Calu3 (cell line): ENCODE measurements at regions not wholly inside any gene's neighbourhood (a gene's known extent, or its start where the extent isn't known, plus 50 kb on each side); places are given as distances from the start of the nearest gene placed in this dataset.

ENCODE experiments used
- BruUV-seq: library from RNA; stranded (reverse); fragments of 400-500 nt; replicated peaks from 2 replicates; lab custom pipeline; 2021; lab: Mats Ljungman, UMichigan
- CTCF ChIA-PET: fragments of 300-600 bp; sonication (Branson Sonifier 250); formaldehyde crosslinking; loops from one replicate; lab custom pipeline; 2022; ENCODE audit warnings: antibody characterized with exemption; lab: Charles Lee
- DNase-seq: peaks from one replicate; pipeline ENCODE4 v3.0.0; 2022
- H3K27ac Mint-ChIP-seq: one replicate; pipeline ENCODE4 v1.8.0; 2022; ENCODE audit warnings: mixed read lengths; ENCODE audit not compliant: unreplicated experiment
- H3K27me3 Mint-ChIP-seq: one replicate; pipeline ENCODE4 v1.8.0; 2022; ENCODE audit warnings: mixed read lengths; ENCODE audit not compliant: unreplicated experiment
- H3K36me3 Mint-ChIP-seq: one replicate; pipeline ENCODE4 v1.8.0; 2022; ENCODE audit warnings: mild to moderate bottlenecking, moderate library complexity, mixed read lengths; ENCODE audit not compliant: insufficient read depth, unreplicated experiment
- H3K4me1 Mint-ChIP-seq: one replicate; pipeline ENCODE4 v1.8.0; 2022; ENCODE audit warnings: mild to moderate bottlenecking, low read depth, mixed read lengths; ENCODE audit not compliant: unreplicated experiment
- H3K4me3 Mint-ChIP-seq: one replicate; pipeline ENCODE4 v1.8.0; 2022; ENCODE audit warnings: mild to moderate bottlenecking, low read depth, moderate library complexity, mixed read lengths; ENCODE audit not compliant: unreplicated experiment
- H3K9me3 Mint-ChIP-seq: one replicate; pipeline ENCODE4 v1.8.0; 2022; ENCODE audit warnings: low read depth, mixed read lengths; ENCODE audit not compliant: unreplicated experiment
- intact Hi-C: fragments of 100-400 bp; cut with micrococcal nuclease; formaldehyde crosslinking; loops from one replicate; pipeline ENCODE4 v1.10.0; 2022; ENCODE audit not compliant: unreplicated experiment
- TF ChIP-seq, protein P1 (sequence below): fragments of 200-600 bp; IDR thresholded peaks from one replicate; pipeline ENCODE4 v1.8.0; 2022; ENCODE audit warnings: antibody characterized with exemption; ENCODE audit not compliant: unreplicated experiment

GRCh38 chr5:9801908-9802307 is 171.8 kb upstream of the TAS2R1 start:
- DNase-seq, result no peak
- no peaks in the 10 kb centered on the region for H3K4me1 Mint-ChIP-seq
- CTCF ChIA-PET, result no interaction called here
- H3K9me3 Mint-ChIP-seq, result no peaks in the 10 kb centered on the region
- no peaks in the 10 kb centered on the region for H3K36me3 Mint-ChIP-seq
- intact Hi-C loops, result no loop called here
- no peak overlapping the region for H3K4me3 Mint-ChIP-seq
- no peaks in the 10 kb centered on the region for H3K27me3 Mint-ChIP-seq
- TF ChIP-seq, protein P1, sequence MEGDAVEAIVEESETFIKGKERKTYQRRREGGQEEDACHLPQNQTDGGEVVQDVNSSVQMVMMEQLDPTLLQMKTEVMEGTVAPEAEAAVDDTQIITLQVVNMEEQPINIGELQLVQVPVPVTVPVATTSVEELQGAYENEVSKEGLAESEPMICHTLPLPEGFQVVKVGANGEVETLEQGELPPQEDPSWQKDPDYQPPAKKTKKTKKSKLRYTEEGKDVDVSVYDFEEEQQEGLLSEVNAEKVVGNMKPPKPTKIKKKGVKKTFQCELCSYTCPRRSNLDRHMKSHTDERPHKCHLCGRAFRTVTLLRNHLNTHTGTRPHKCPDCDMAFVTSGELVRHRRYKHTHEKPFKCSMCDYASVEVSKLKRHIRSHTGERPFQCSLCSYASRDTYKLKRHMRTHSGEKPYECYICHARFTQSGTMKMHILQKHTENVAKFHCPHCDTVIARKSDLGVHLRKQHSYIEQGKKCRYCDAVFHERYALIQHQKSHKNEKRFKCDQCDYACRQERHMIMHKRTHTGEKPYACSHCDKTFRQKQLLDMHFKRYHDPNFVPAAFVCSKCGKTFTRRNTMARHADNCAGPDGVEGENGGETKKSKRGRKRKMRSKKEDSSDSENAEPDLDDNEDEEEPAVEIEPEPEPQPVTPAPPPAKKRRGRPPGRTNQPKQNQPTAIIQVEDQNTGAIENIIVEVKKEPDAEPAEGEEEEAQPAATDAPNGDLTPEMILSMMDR, result no peak
- H3K27ac Mint-ChIP-seq, result no peak overlapping the region
- no TSS peak for BruUV-seq

DNA sequence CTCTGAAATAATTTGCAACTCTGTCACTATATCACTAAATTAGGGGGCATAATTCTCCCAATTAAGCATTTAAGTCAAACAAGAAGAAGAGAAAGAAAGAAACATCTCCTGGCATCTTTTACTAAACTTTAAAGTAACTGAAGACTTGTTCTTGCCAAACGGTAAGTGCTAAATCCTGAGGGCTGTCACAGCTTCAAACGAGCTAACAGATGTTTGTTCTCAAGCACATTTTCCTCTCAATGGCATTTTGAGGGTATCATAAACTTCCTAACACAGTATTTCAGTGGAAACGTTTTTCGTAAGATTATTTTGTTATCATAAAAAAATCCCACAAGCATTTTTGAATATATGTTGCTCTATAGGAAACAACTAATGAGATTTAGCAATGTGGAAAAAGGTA is 169.5 kb upstream of the TAS2R1 start:
- intact Hi-C loops, result no loop called here
- Mint-ChIP-seq H3K9me3 (no peaks in the 10 kb centered on the region), H3K36me3 (no peaks in the 10 kb centered on the region), H3K4me3 (no peak overlapping the region), H3K27me3 (peaks cover 14% of the 10 kb centered on the region), H3K27ac (no peak overlapping the region), H3K4me1 (no peaks in the 10 kb centered on the region)
- CTCF ChIA-PET, result no interaction called here
- no TSS peak for BruUV-seq
- DNase-seq, result no peak
- TF ChIP-seq, protein P1, result no peak

GRCh38 chr5:9790276-9790675 is 160.1 kb upstream of the TAS2R1 start:
- TF ChIP-seq, protein P1, result no peak
- Mint-ChIP-seq H3K36me3 (no peaks in the 10 kb centered on the region), H3K4me3 (no peak overlapping the region), H3K9me3 (no peaks in the 10 kb centered on the region), H3K4me1 (no peaks in the 10 kb centered on the region), H3K27me3 (peaks cover 18% of the 10 kb centered on the region), H3K27ac (no peak overlapping the region)
- no peak for DNase-seq
- CTCF ChIA-PET, result no interaction called here
- BruUV-seq, result no TSS peak
- intact Hi-C loops, result no loop called here

- Mint-ChIP-seq H3K27ac (no peak overlapping the region), H3K9me3 (no peaks in the 10 kb centered on the region), H3K36me3 (no peaks in the 10 kb centered on the region), H3K4me1 (no peaks in the 10 kb centered on the region), H3K27me3 (peaks cover 16% of the 10 kb centered on the region), H3K4me3 (no peak overlapping the region)
- no TSS peak for BruUV-seq
- intact Hi-C loops, result no loop called here
- CTCF ChIA-PET, result no interaction called here
- no peak for DNase-seq
- TF ChIP-seq, protein P1, result no peak
Observed at GRCh38 chr5:9789777-9790176, 159.6 kb upstream of the TAS2R1 start.
